Breast epithelium (tissue), 3 donors: ENCODE measurements at regions not wholly inside any gene's neighbourhood (a gene's known extent, or its start where the extent isn't known, plus 50 kb on each side); places are given as distances from the start of the nearest gene placed in this dataset.

ENCODE experiments used
- POLR2A ChIP-seq: fragments of 450-650 bp; IDR thresholded peaks from one replicate; pipeline ENCODE4 v1.6.1; 2016; ENCODE audit warnings: antibody characterized with exemption, mild to moderate bottlenecking, moderate library complexity
- POLR2AphosphoS5 ChIP-seq, 3 donors: sonication (generic); formaldehyde crosslinking; IDR thresholded peaks; one replicate each; pipeline ENCODE4 v1.6.1; 2017; ENCODE audit warnings: antibody characterized with exemption in 3 of 3
- TF ChIP-seq, protein P1 (sequence below), 3 donors: fragments of 450-650 bp; IDR thresholded peaks; one replicate each; pipeline ENCODE4 v1.5.1; 2016 to 2017; ENCODE audit warnings: antibody characterized with exemption in 3 of 3, mild to moderate bottlenecking in 3 of 3, moderate library complexity in 3 of 3

DNA sequence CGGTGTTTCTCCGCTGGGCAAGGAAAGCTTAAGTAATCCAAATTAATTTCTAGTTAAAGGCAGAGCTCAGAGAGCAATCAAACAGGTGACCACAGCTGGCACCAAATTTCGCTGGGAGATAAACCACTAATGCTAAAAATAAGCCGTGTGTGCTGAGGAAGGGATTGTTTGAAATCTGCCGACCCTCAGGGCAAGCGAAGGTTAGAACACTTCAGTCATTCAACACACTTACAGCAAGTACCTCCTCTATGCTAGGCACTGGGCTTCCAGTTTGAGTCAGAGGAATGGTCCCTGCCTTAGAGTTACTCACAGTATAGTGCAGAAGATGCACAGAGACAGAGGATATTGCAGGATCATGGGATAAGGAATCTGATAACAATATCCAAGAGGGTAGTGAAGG, 467.9 kb upstream of the PODXL start:
- TF ChIP-seq, protein P1, sequence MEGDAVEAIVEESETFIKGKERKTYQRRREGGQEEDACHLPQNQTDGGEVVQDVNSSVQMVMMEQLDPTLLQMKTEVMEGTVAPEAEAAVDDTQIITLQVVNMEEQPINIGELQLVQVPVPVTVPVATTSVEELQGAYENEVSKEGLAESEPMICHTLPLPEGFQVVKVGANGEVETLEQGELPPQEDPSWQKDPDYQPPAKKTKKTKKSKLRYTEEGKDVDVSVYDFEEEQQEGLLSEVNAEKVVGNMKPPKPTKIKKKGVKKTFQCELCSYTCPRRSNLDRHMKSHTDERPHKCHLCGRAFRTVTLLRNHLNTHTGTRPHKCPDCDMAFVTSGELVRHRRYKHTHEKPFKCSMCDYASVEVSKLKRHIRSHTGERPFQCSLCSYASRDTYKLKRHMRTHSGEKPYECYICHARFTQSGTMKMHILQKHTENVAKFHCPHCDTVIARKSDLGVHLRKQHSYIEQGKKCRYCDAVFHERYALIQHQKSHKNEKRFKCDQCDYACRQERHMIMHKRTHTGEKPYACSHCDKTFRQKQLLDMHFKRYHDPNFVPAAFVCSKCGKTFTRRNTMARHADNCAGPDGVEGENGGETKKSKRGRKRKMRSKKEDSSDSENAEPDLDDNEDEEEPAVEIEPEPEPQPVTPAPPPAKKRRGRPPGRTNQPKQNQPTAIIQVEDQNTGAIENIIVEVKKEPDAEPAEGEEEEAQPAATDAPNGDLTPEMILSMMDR (IDR thresholded peaks at IDR 0.05): no peak
- TF ChIP-seq POLR2AphosphoS5 (IDR thresholded peaks at IDR 0.05) (no peak), POLR2A (no peak)
